PFSK-1 (cell line): ENCODE measurements at regions not wholly inside any gene's neighbourhood (a gene's known extent, or its start where the extent isn't known, plus 50 kb on each side); places are given as distances from the start of the nearest gene placed in this dataset.

ENCODE experiments used
- POLR2AphosphoS5 ChIP-seq: IDR thresholded peaks from 2 replicates; pipeline ENCODE4 v1.6.1; 2012; ENCODE audit warnings: low read depth, mild to moderate bottlenecking, control low read depth, low read length, moderate library complexity
- SIN3A ChIP-seq: IDR thresholded peaks from 2 replicates; pipeline ENCODE4 v1.6.1; 2012; ENCODE audit warnings: mild to moderate bottlenecking, low read length, moderate library complexity, borderline replicate concordance; ENCODE audit not compliant: insufficient read depth

DNA sequence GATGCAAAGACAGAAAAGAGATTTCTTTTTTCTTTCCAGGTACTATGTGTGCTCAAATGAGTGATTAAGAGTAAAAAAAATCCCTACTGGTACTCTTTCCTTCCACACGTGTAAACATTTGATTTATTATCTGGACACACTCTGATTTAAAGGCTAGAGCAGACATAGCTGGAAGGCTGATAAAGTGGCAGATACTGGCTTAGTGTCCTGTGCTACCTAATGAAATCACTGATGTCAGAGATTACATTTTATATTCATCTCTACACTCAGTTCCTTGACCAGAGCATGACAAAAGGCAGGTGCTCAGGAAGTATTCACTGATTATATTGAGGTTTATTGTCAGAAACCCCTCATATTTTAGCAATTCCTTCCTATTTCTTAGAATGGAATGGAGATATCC lies 136.6 kb upstream of the SLC38A2 start:
- no peak for TF ChIP-seq POLR2AphosphoS5
- no peak for TF ChIP-seq SIN3A
